ENCODE measurements at regions not wholly inside any gene's neighbourhood (a gene's known extent, or its start where the extent isn't known, plus 50 kb on each side); places are given as distances from the start of the nearest gene placed in this dataset.

GRCh38 chr10:28781296-28781695 is 104.0 kb downstream of the BAMBI start:
- DNase-seq (ENCODE audit: low read depth) = no peak
- TF ChIP-seq CTCF (IDR thresholded peaks at IDR 0.05; ENCODE audit: low read length, missing control alignments) = no peak
- no peak overlapping the region for H3K4me3 ChIP-seq (replicated peaks; ENCODE audit: low read depth, low read length)

GRCh38 chr10:28783087-28783486 is 105.8 kb downstream of the BAMBI start:
- no peak overlapping the region for H3K4me3 ChIP-seq (replicated peaks; ENCODE audit: low read depth, low read length)
- TF ChIP-seq CTCF (IDR thresholded peaks at IDR 0.05; ENCODE audit: low read length, missing control alignments) = no peak
- no peak for DNase-seq (ENCODE audit: low read depth)

- no peak for DNase-seq (ENCODE audit: low read depth)
- TF ChIP-seq CTCF (IDR thresholded peaks at IDR 0.05; ENCODE audit: low read length, missing control alignments) = no peak
- H3K4me3 ChIP-seq (replicated peaks; ENCODE audit: low read depth, low read length) = no peak overlapping the region
These were observed 107.7 kb downstream of the BAMBI start for GRCh38 chr10:28785018-28785417.

GRCh38 chr10:28788252-28788651 is 110.9 kb downstream of the BAMBI start:
- H3K4me3 ChIP-seq (replicated peaks; ENCODE audit: low read depth, low read length) = no peak overlapping the region
- no peak for TF ChIP-seq CTCF (IDR thresholded peaks at IDR 0.05; ENCODE audit: low read length, missing control alignments)
- no peak for DNase-seq (ENCODE audit: low read depth)

GRCh38 chr10:28788762-28789161 is 111.4 kb downstream of the BAMBI start:
- no peak overlapping the region for H3K4me3 ChIP-seq (replicated peaks; ENCODE audit: low read depth, low read length)
- no peak for DNase-seq (ENCODE audit: low read depth)
- no peak for TF ChIP-seq CTCF (IDR thresholded peaks at IDR 0.05; ENCODE audit: low read length, missing control alignments)

GRCh38 chr10:28790146-28790545 is 112.8 kb downstream of the BAMBI start:
- H3K4me3 ChIP-seq (replicated peaks; ENCODE audit: low read depth, low read length) = no peak overlapping the region
- TF ChIP-seq CTCF (IDR thresholded peaks at IDR 0.05; ENCODE audit: low read length, missing control alignments) = no peak
- DNase-seq (ENCODE audit: low read depth) = no peak

GRCh38 chr10:28793482-28793881 is 116.2 kb downstream of the BAMBI start:
- no peak for TF ChIP-seq CTCF (IDR thresholded peaks at IDR 0.05; ENCODE audit: low read length, missing control alignments)
- DNase-seq (ENCODE audit: low read depth) = no peak

More at GRCh38 chr10:28793482-28793881, 116.2 kb downstream of the BAMBI start:
- no peak overlapping the region for H3K4me3 ChIP-seq (replicated peaks; ENCODE audit: low read depth, low read length)

All from fibroblast of pulmonary artery (primary cell).